Astrocyte of the cerebellum (primary cell): ENCODE measurements at regions not wholly inside any gene's neighbourhood (a gene's known extent, or its start where the extent isn't known, plus 50 kb on each side); places are given as distances from the start of the nearest gene placed in this dataset.

ENCODE experiments used
- DNase-seq: peaks from one replicate; pipeline ENCODE4 v3.0.0-alpha.2; 2011; ENCODE audit warnings: low read depth
- H3K4me3 ChIP-seq: 2 replicates; pipeline ENCODE4 v1.5.1; 2011; ENCODE audit warnings: mild to moderate bottlenecking, low read depth, low read length, moderate library complexity
- CTCF ChIP-seq: IDR thresholded peaks from 2 replicates; pipeline ENCODE4 v1.5.1; 2012; ENCODE audit warnings: low read length, low read depth, moderate library complexity, mild to moderate bottlenecking; ENCODE audit errors: missing control alignments
- in situ Hi-C: cut with HindIII; loops from 2 replicates; pipeline ENCODE4 v1.10.0; 2017; ENCODE audit warnings: low sequenced_read_pairs

- in situ Hi-C loops, result no loop called here
- no peak for DNase-seq
Measured at GRCh38 chr17:56659622-56660021, 66.1 kb downstream of the NOG start.

GRCh38 chr17:56661906-56662305, 68.4 kb downstream of the NOG start:
- TF ChIP-seq CTCF, result no peak

More at GRCh38 chr17:56659622-56660021, 66.1 kb downstream of the NOG start:
- TF ChIP-seq CTCF, result no peak
- no peak overlapping the region for H3K4me3 ChIP-seq

GRCh38 chr17:56665864-56666263, 72.4 kb downstream of the NOG start:
- in situ Hi-C loops, result no loop called here
- TF ChIP-seq CTCF, result no peak
- no peak overlapping the region for H3K4me3 ChIP-seq
- no peak for DNase-seq

More at GRCh38 chr17:56661906-56662305, 68.4 kb downstream of the NOG start:
- in situ Hi-C loops, result no loop called here
- no peak for DNase-seq
- no peak overlapping the region for H3K4me3 ChIP-seq

GRCh38 chr17:56667925-56668458, 74.5 kb downstream of the NOG start:
- in situ Hi-C loops, result no loop called here
- TF ChIP-seq CTCF, result no peak
- DNase-seq, result no peak
- no peak overlapping the region for H3K4me3 ChIP-seq

- no peak overlapping the region for H3K4me3 ChIP-seq
- in situ Hi-C loops, result no loop called here
- no peak for DNase-seq
- TF ChIP-seq CTCF, result no peak
Measured at GRCh38 chr17:56672195-56672594, 78.7 kb downstream of the NOG start.

- in situ Hi-C loops, result no loop called here
- no peak for DNase-seq
- no peak for TF ChIP-seq CTCF
- H3K4me3 ChIP-seq, result no peak overlapping the region
Measured at GRCh38 chr17:56674401-56674925, 81.0 kb downstream of the NOG start.
